Uterus (tissue), 2 donors: ENCODE measurements at regions not wholly inside any gene's neighbourhood (a gene's known extent, or its start where the extent isn't known, plus 50 kb on each side); places are given as distances from the start of the nearest gene placed in this dataset.
"Not testable (repeated sequence)": the region's sequence is repeated elsewhere in the genome, so short reads cannot be mapped to it uniquely, and the experiment has no call there.

ENCODE experiments used
- CTCF ChIP-seq, 4 experiments: fragments of 200-600 bp in 2 of 4; fragments of 450-650 bp in 2 of 4; sonication (generic) in 2 of 4; IDR thresholded peaks; one replicate each; pipeline ENCODE4 v1.5.1; 2016 to 2019; ENCODE audit warnings: antibody characterized with exemption in 4 of 4, mild to moderate bottlenecking in 2 of 4, moderate library complexity in 1 of 4
- POLR2A ChIP-seq, 2 donors: fragments of 450-650 bp; IDR thresholded peaks; one replicate each; pipeline ENCODE4 v1.6.1; 2016; ENCODE audit warnings: antibody characterized with exemption in 2 of 2, mild to moderate bottlenecking in 1 of 2, moderate library complexity in 1 of 2

- not testable (repeated sequence) for TF ChIP-seq POLR2A, CTCF (IDR thresholded peaks at IDR 0.05)
Measured at GRCh38 chr5:17062741-17063140, 126.7 kb upstream of the MYO10 start.
